Fibroblast of mammary gland (primary cell): ENCODE measurements at regions not wholly inside any gene's neighbourhood (a gene's known extent, or its start where the extent isn't known, plus 50 kb on each side); places are given as distances from the start of the nearest gene placed in this dataset.

ENCODE experiments used
- DNase-seq: peaks from one replicate; pipeline ENCODE4 v3.0.0-alpha.2; 2010; ENCODE audit warnings: low read depth
- H3K4me3 ChIP-seq: 2 replicates; pipeline ENCODE4 v1.5.1; 2011; ENCODE audit warnings: low read depth, mild to moderate bottlenecking, low read length, moderate library complexity; ENCODE audit not compliant: control insufficient read depth
- CTCF ChIP-seq: conservative IDR thresholded peaks from 2 replicates; pipeline ENCODE4 v1.5.1; 2011; ENCODE audit warnings: low read depth, low read length, inconsistent platforms; ENCODE audit not compliant: control insufficient read depth, insufficient read depth

GRCh38 chr16:80059836-80060235, 459.3 kb upstream of the MAF start:
- DNase-seq, result no peak
- no peak for TF ChIP-seq CTCF
- H3K4me3 ChIP-seq, result no peak overlapping the region

GRCh38 chr16:80058214-80058613, 457.7 kb upstream of the MAF start:
- TF ChIP-seq CTCF, result no peak
- DNase-seq, result peak; percentile 6
- H3K4me3 ChIP-seq, result no peak overlapping the region

- no peak for TF ChIP-seq CTCF
- no peak for DNase-seq
Observed at GRCh38 chr16:80056324-80056723, 455.8 kb upstream of the MAF start.

GRCh38 chr16:80055831-80056230, 455.3 kb upstream of the MAF start:
- H3K4me3 ChIP-seq, result no peak overlapping the region
- DNase-seq, result no peak
- TF ChIP-seq CTCF, result no peak

More at GRCh38 chr16:80056324-80056723, 455.8 kb upstream of the MAF start:
- no peak overlapping the region for H3K4me3 ChIP-seq

GRCh38 chr16:80054647-80055046, 454.1 kb upstream of the MAF start:
- H3K4me3 ChIP-seq, result no peak overlapping the region
- no peak for TF ChIP-seq CTCF
- no peak for DNase-seq

- H3K4me3 ChIP-seq, result no peak overlapping the region
- no peak for DNase-seq
- TF ChIP-seq CTCF, result no peak
Observed at GRCh38 chr16:80051040-80051439, 450.5 kb upstream of the MAF start.

- no peak overlapping the region for H3K4me3 ChIP-seq
Observed at GRCh38 chr16:80048250-80048649, 447.7 kb upstream of the MAF start.

More at GRCh38 chr16:80048250-80048649, 447.7 kb upstream of the MAF start:
- no peak for TF ChIP-seq CTCF
- no peak for DNase-seq
